ENCODE measurements at regions not wholly inside any gene's neighbourhood (a gene's known extent, or its start where the extent isn't known, plus 50 kb on each side); places are given as distances from the start of the nearest gene placed in this dataset.

GRCh38 chr22:48659404-48659996 is 1168.2 kb downstream of the BRD1 start:
- no peak for ATAC-seq
- no peak for TF ChIP-seq ZFP3 (CRISPR knock-in tag; IDR thresholded peaks at IDR 0.05)
- TF ChIP-seq ZC3H10 (CRISPR knock-in tag; IDR thresholded peaks at IDR 0.05), result no peak
- no peak for TF ChIP-seq ZNF8 (CRISPR knock-in tag; IDR thresholded peaks at IDR 0.05)
- no peak for TF ChIP-seq CSDC2 (CRISPR knock-in tag; IDR thresholded peaks at IDR 0.05)
- no peak for TF ChIP-seq GLIS3 (CRISPR knock-in tag; IDR thresholded peaks at IDR 0.05)
- no peak for TF ChIP-seq CREB5 (CRISPR knock-in tag; IDR thresholded peaks at IDR 0.05; ENCODE audit: low read depth)
- TF ChIP-seq SNAI2 (CRISPR knock-in tag; IDR thresholded peaks at IDR 0.05), result no peak
- TF ChIP-seq PPARA (CRISPR knock-in tag; IDR thresholded peaks at IDR 0.05; ENCODE audit: borderline replicate concordance), result no peak
- no peak for TF ChIP-seq TCF4 (CRISPR knock-in tag; IDR thresholded peaks at IDR 0.05; ENCODE audit: borderline replicate concordance)
- TF ChIP-seq RARB (CRISPR knock-in tag; IDR thresholded peaks at IDR 0.05), result no peak
- TF ChIP-seq BACH2 (CRISPR knock-in tag; IDR thresholded peaks at IDR 0.05; ENCODE audit: borderline replicate concordance), result no peak
- TF ChIP-seq ZNF565 (CRISPR knock-in tag; conservative IDR thresholded peaks at IDR 0.05; ENCODE audit: low read depth), result no peak

GRCh38 chr22:48658871-48659270 is 1168.8 kb downstream of the BRD1 start:
- ATAC-seq, result no peak
- TF ChIP-seq ZNF70 (CRISPR knock-in tag; IDR thresholded peaks at IDR 0.05) (no peak), RARB (CRISPR knock-in tag; IDR thresholded peaks at IDR 0.05) (no peak), CREB5 (CRISPR knock-in tag; IDR thresholded peaks at IDR 0.05; ENCODE audit: low read depth) (no peak), CSDC2 (CRISPR knock-in tag; IDR thresholded peaks at IDR 0.05) (no peak), ARNTL (CRISPR knock-in tag; IDR thresholded peaks at IDR 0.05; ENCODE audit: borderline replicate concordance, low read depth) (no peak), ZFP30 (CRISPR knock-in tag; IDR thresholded peaks at IDR 0.05) (no peak), GLIS3 (CRISPR knock-in tag; IDR thresholded peaks at IDR 0.05) (no peak), OSR1 (CRISPR knock-in tag; IDR thresholded peaks at IDR 0.05) (no peak), ISL1 (CRISPR knock-in tag; IDR thresholded peaks at IDR 0.05) (no peak), ZNF565 (CRISPR knock-in tag; conservative IDR thresholded peaks at IDR 0.05; ENCODE audit: low read depth) (no peak), TSHZ2 (CRISPR knock-in tag; IDR thresholded peaks at IDR 0.05) (no peak), BACH2 (CRISPR knock-in tag; IDR thresholded peaks at IDR 0.05; ENCODE audit: borderline replicate concordance) (no peak), ESRRG (CRISPR knock-in tag; IDR thresholded peaks at IDR 0.05) (no peak), ZFP3 (CRISPR knock-in tag; IDR thresholded peaks at IDR 0.05) (no peak), PPARA (CRISPR knock-in tag; IDR thresholded peaks at IDR 0.05; ENCODE audit: borderline replicate concordance) (no peak), TCF4 (CRISPR knock-in tag; IDR thresholded peaks at IDR 0.05; ENCODE audit: borderline replicate concordance) (no peak), ZNF8 (CRISPR knock-in tag; IDR thresholded peaks at IDR 0.05) (no peak)

GRCh38 chr22:48658246-48658645 is 1169.4 kb downstream of the BRD1 start:
- no peak for TF ChIP-seq ESRRG (CRISPR knock-in tag; IDR thresholded peaks at IDR 0.05)
- TF ChIP-seq PATZ1 (CRISPR knock-in tag; IDR thresholded peaks at IDR 0.05; ENCODE audit: borderline replicate concordance), result no peak
- no peak for TF ChIP-seq RARB (CRISPR knock-in tag; IDR thresholded peaks at IDR 0.05)
- no peak for TF ChIP-seq GLIS3 (CRISPR knock-in tag; IDR thresholded peaks at IDR 0.05)
- TF ChIP-seq ZNF70 (CRISPR knock-in tag; IDR thresholded peaks at IDR 0.05), result no peak
- no peak for TF ChIP-seq OSR1 (CRISPR knock-in tag; IDR thresholded peaks at IDR 0.05)
- no peak for TF ChIP-seq ZFP3 (CRISPR knock-in tag; IDR thresholded peaks at IDR 0.05)
- TF ChIP-seq CSDC2 (CRISPR knock-in tag; IDR thresholded peaks at IDR 0.05), result no peak
- TF ChIP-seq ZFP30 (CRISPR knock-in tag; IDR thresholded peaks at IDR 0.05), result no peak
- TF ChIP-seq CREB5 (CRISPR knock-in tag; IDR thresholded peaks at IDR 0.05; ENCODE audit: low read depth), result no peak
- no peak for TF ChIP-seq TCF4 (CRISPR knock-in tag; IDR thresholded peaks at IDR 0.05; ENCODE audit: borderline replicate concordance)
- no peak for TF ChIP-seq CSRNP3 (CRISPR knock-in tag; IDR thresholded peaks at IDR 0.05)
- TF ChIP-seq SNAI2 (CRISPR knock-in tag; IDR thresholded peaks at IDR 0.05), result no peak
- no peak for TF ChIP-seq TSHZ2 (CRISPR knock-in tag; IDR thresholded peaks at IDR 0.05)
- TF ChIP-seq ARNTL (CRISPR knock-in tag; IDR thresholded peaks at IDR 0.05; ENCODE audit: borderline replicate concordance, low read depth), result no peak
- ATAC-seq, result no peak

All from SK-N-SH treated with all-trans-retinoic acid at 6 μM for 48 hours (cell line).